ENCODE measurements at regions not wholly inside any gene's neighbourhood (a gene's known extent, or its start where the extent isn't known, plus 50 kb on each side); places are given as distances from the start of the nearest gene placed in this dataset.

GRCh38 chr14:105986894-105987284 lies 460.5 kb downstream of the TMEM121 start:
- TF ChIP-seq ZFP3 (CRISPR knock-in tag; IDR thresholded peaks at IDR 0.05) (no peak), CREB5 (CRISPR knock-in tag; IDR thresholded peaks at IDR 0.05; ENCODE audit: low read depth) (no peak), ZNF8 (CRISPR knock-in tag; IDR thresholded peaks at IDR 0.05) (no peak), GLIS3 (CRISPR knock-in tag; IDR thresholded peaks at IDR 0.05) (no peak), PATZ1 (CRISPR knock-in tag; IDR thresholded peaks at IDR 0.05; ENCODE audit: borderline replicate concordance) (no peak), ZNF565 (CRISPR knock-in tag; conservative IDR thresholded peaks at IDR 0.05; ENCODE audit: low read depth) (no peak), ZNF70 (CRISPR knock-in tag; IDR thresholded peaks at IDR 0.05) (no peak), RARB (CRISPR knock-in tag; IDR thresholded peaks at IDR 0.05) (no peak)
